PFSK-1 (cell line): ENCODE measurements at regions not wholly inside any gene's neighbourhood (a gene's known extent, or its start where the extent isn't known, plus 50 kb on each side); places are given as distances from the start of the nearest gene placed in this dataset.

ENCODE experiments used
- FOXP2 ChIP-seq: optimal IDR thresholded peaks from 2 replicates; pipeline ENCODE3; 2011; ENCODE audit warnings: borderline replicate concordance, control low read depth, inconsistent platforms; ENCODE audit not compliant: insufficient read depth; ENCODE audit errors: extremely low read length, extremely low read depth
- POLR2AphosphoS5 ChIP-seq: IDR thresholded peaks from 2 replicates; pipeline ENCODE4 v1.6.1; 2012; ENCODE audit warnings: low read depth, mild to moderate bottlenecking, control low read depth, low read length, moderate library complexity
- REST ChIP-seq, 2 experiments: IDR thresholded peaks; 2 replicates each; pipeline versions ENCODE4 v1.6.1 to v1.8.0; 2011 to 2012; ENCODE audit warnings: low read depth in 2 of 2, low read length in 2 of 2, control low read depth in 1 of 2, inconsistent platforms in 1 of 2, mild to moderate bottlenecking in 1 of 2, moderate library complexity in 1 of 2; ENCODE audit not compliant: insufficient read depth in 1 of 2
- SIN3A ChIP-seq: IDR thresholded peaks from 2 replicates; pipeline ENCODE4 v1.6.1; 2012; ENCODE audit warnings: mild to moderate bottlenecking, low read length, moderate library complexity, borderline replicate concordance; ENCODE audit not compliant: insufficient read depth
- TAF1 ChIP-seq: IDR thresholded peaks from 2 replicates; pipeline ENCODE4 v1.6.1; 2012; ENCODE audit warnings: low read length, control low read depth, borderline replicate concordance; ENCODE audit not compliant: insufficient read depth

GRCh38 chr2:153145470-153145978 is 333.0 kb downstream of the RPRM start:
- no peak for TF ChIP-seq SIN3A
- no peak for TF ChIP-seq FOXP2

DNA sequence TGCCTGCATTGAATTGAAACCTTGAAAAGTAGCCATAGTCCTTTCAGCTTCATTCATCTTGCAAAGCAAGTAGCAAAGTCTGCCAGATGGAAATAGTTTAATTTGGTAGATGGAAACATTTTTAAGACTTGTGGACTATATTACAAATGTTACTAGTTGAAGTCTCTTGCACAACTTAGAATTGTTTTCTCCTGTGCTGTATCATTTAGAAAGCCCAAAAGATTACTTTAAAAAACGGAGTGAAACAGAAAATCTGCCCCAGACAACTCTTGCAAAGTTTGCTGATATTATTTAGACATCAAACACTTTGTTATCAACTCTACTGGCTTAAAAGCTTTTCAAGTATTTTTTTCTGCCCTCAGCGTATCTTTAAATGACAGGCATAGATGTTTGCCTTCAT is 335.0 kb downstream of the RPRM start:
- TF ChIP-seq SIN3A = no peak
- TF ChIP-seq TAF1 = no peak
- TF ChIP-seq REST (IDR thresholded peaks at IDR 0.05; ENCODE audit: insufficient read depth in 1 of 2, low read depth in 2 of 2, low read length in 2 of 2) = no peak
- TF ChIP-seq FOXP2 = no peak
- TF ChIP-seq POLR2AphosphoS5 = no peak

- TF ChIP-seq TAF1 = no peak
- TF ChIP-seq POLR2AphosphoS5 = no peak
- TF ChIP-seq REST (IDR thresholded peaks at IDR 0.05; ENCODE audit: insufficient read depth in 1 of 2, low read depth in 2 of 2, low read length in 2 of 2) = no peak
- TF ChIP-seq SIN3A = no peak
- TF ChIP-seq FOXP2 = no peak
Observed at GRCh38 chr2:153140498-153140897, 338.1 kb downstream of the RPRM start.

- TF ChIP-seq SIN3A (no peak), TAF1 (no peak), FOXP2 (no peak), POLR2AphosphoS5 (no peak), REST (IDR thresholded peaks at IDR 0.05; ENCODE audit: insufficient read depth in 1 of 2, low read depth in 2 of 2, low read length in 2 of 2) (no peak)
Observed at GRCh38 chr2:153138651-153139375, 339.7 kb downstream of the RPRM start.

- TF ChIP-seq REST (IDR thresholded peaks at IDR 0.05; ENCODE audit: insufficient read depth in 1 of 2, low read depth in 2 of 2, low read length in 2 of 2) (no peak), FOXP2 (no peak), TAF1 (no peak), SIN3A (no peak), POLR2AphosphoS5 (no peak)
Observed at GRCh38 chr2:153136216-153136615, 342.3 kb downstream of the RPRM start.
